ENCODE measurements at regions not wholly inside any gene's neighbourhood (a gene's known extent, or its start where the extent isn't known, plus 50 kb on each side); places are given as distances from the start of the nearest gene placed in this dataset.

- no peak overlapping the region for H3K4me3 ChIP-seq (ENCODE audit: low read depth, low read length)
- no peak for TF ChIP-seq CTCF (IDR thresholded peaks at IDR 0.05; ENCODE audit: low read depth, low read length)
Observed at GRCh38 chr15:53247041-53247708, 457.0 kb upstream of the ONECUT1 start.

GRCh38 chr15:53246404-53246803 lies 456.3 kb upstream of the ONECUT1 start:
- no peak overlapping the region for H3K4me3 ChIP-seq (ENCODE audit: low read depth, low read length)
- TF ChIP-seq CTCF (IDR thresholded peaks at IDR 0.05; ENCODE audit: low read depth, low read length), result no peak

DNA sequence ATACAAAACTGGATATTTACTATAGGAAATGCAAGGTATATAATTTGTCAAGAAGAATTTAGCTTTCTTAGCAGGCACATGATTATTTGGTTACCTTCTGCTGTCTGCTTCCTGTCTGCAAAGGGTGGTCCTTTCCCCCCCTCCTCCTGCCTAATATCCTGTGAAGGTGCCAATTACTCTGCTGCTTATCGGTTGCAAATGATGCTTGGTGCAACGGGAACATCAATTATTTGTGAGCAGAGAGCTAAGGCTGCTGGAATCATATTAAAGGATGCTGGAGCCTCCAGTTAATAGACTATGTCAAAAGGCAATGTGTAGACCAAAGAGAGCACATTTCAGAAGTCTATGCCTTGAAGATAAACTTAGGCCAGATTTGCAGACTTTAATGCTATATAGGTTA lies 443.7 kb upstream of the ONECUT1 start:
- H3K4me3 ChIP-seq (ENCODE audit: low read depth, low read length), result no peak overlapping the region
- no peak for TF ChIP-seq CTCF (IDR thresholded peaks at IDR 0.05; ENCODE audit: low read depth, low read length)

GRCh38 chr15:53230473-53230872 lies 440.3 kb upstream of the ONECUT1 start:
- H3K4me3 ChIP-seq (ENCODE audit: low read depth, low read length), result no peak overlapping the region
- TF ChIP-seq CTCF (IDR thresholded peaks at IDR 0.05; ENCODE audit: low read depth, low read length), result no peak

- TF ChIP-seq CTCF (IDR thresholded peaks at IDR 0.05; ENCODE audit: low read depth, low read length), result no peak
- no peak overlapping the region for H3K4me3 ChIP-seq (ENCODE audit: low read depth, low read length)
Observed at GRCh38 chr15:53226559-53226958, 436.4 kb upstream of the ONECUT1 start.

DNA sequence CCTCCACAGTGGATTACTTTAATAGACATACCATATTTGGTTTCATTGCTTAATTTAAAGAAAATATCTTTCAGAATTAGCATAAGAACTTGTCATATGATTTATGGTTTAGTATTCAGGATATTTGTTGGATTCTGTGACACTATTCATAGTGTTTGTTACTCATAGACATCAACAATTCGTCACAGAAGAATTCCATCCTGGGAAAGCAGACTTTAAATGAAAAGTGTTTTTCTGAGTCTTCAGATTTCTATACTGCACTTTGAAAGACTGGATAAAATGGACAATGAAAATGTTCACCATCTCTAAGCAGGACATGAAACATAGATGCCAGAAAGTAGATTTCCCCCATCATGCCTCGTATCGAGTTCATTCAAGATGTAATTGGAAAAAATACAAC lies 435.6 kb upstream of the ONECUT1 start:
- no peak for TF ChIP-seq CTCF (IDR thresholded peaks at IDR 0.05; ENCODE audit: low read depth, low read length)
- H3K4me3 ChIP-seq (ENCODE audit: low read depth, low read length), result no peak overlapping the region

DNA sequence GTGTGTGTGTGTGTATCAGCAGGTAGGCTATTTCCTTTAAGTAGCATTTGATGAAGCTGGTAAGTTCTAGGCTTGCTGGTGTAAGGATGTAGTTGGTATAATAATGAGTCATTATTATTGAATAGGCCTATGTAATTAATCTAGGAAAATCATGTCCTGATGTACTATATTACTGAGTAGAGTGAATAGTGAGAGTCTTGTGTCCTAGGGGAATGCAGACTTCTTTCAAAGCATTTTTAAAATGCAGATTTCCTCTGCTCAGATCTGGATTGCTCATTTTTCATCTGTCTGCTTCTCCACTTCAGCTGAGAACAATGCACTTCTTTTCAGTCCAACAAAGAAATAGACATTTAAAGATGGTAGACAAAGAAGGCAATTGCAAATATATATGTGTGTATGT lies 434.2 kb upstream of the ONECUT1 start:
- no peak for TF ChIP-seq CTCF (IDR thresholded peaks at IDR 0.05; ENCODE audit: low read depth, low read length)
- no peak overlapping the region for H3K4me3 ChIP-seq (ENCODE audit: low read depth, low read length)

Data from WI38 (cell line).